Subcutaneous abdominal adipose tissue (tissue), 5 donors: ENCODE measurements at regions not wholly inside any gene's neighbourhood (a gene's known extent, or its start where the extent isn't known, plus 50 kb on each side); places are given as distances from the start of the nearest gene placed in this dataset.
"Not testable (repeated sequence)": the region's sequence is repeated elsewhere in the genome, so short reads cannot be mapped to it uniquely, and the experiment has no call there.

ENCODE experiments used
- H3K27ac ChIP-seq: one replicate; pipeline ENCODE4 v1.7.0; 2013; ENCODE audit warnings: low read depth, mild to moderate bottlenecking, inconsistent platforms, low read length, moderate library complexity
- H3K27me3 ChIP-seq, 5 donors: one replicate each; pipeline ENCODE4 v1.7.0; 2013; ENCODE audit warnings: low read length in 5 of 5, inconsistent platforms in 1 of 5; ENCODE audit not compliant: control insufficient read depth in 5 of 5, insufficient read depth in 4 of 5
- H3K36me3 ChIP-seq, 5 donors: one replicate each; pipeline ENCODE4 v1.7.0; 2013; ENCODE audit warnings: low read length in 5 of 5; ENCODE audit not compliant: control insufficient read depth in 5 of 5, insufficient read depth in 5 of 5
- H3K4me1 ChIP-seq, 5 donors: one replicate each; pipeline ENCODE4 v1.7.0; 2013; ENCODE audit warnings: low read length in 5 of 5, mild to moderate bottlenecking in 3 of 5, moderate library complexity in 1 of 5; ENCODE audit not compliant: control insufficient read depth in 5 of 5, insufficient read depth in 5 of 5
- H3K4me3 ChIP-seq, 5 donors: one replicate each; pipeline ENCODE4 v1.7.0; 2013; ENCODE audit warnings: low read length in 5 of 5, low read depth in 1 of 5
- H3K9ac ChIP-seq, 5 donors: one replicate each; pipeline ENCODE4 v1.7.0; 2013; ENCODE audit warnings: low read length in 5 of 5, mild to moderate bottlenecking in 4 of 5, moderate library complexity in 3 of 5
- H3K9me3 ChIP-seq, 5 donors: one replicate each; pipeline ENCODE4 v1.7.0; 2013; ENCODE audit warnings: low read length in 5 of 5; ENCODE audit not compliant: control insufficient read depth in 5 of 5
- donor health status: healthy.
- donor health status: healthy.
- donor health status: healthy.
- donor health status: healthy.
- donor health status: healthy.

DNA sequence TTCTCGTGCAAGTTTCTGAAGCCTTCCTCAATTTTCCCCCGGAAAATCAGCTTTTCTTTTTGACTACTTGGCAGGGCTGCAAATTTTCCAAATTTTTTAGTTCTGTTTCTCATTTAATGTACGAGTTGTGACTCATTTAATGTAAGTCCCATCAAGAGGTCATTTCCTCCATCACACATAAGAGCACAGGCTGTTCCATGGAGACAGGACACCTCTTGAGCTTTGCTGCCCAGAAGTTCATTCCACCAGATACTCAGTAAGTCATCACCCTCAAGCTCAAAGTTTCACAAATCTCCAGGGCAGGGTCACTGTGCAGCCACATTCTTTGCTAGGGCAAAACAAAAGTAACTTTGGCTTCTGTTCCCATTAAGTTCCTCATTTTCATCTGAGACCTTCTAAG is 101.5 kb upstream of the TEKT4 start:
- no peaks in the 10 kb centered on the region for H3K9me3 ChIP-seq
- no peaks in the 10 kb centered on the region for H3K36me3 ChIP-seq
- H3K9ac ChIP-seq = no peak overlapping the region
- no peaks in the 10 kb centered on the region for H3K4me1 ChIP-seq
- H3K27ac ChIP-seq = no peak overlapping the region
- no peak overlapping the region for H3K4me3 ChIP-seq
- H3K27me3 ChIP-seq = no peaks in the 10 kb centered on the region

DNA sequence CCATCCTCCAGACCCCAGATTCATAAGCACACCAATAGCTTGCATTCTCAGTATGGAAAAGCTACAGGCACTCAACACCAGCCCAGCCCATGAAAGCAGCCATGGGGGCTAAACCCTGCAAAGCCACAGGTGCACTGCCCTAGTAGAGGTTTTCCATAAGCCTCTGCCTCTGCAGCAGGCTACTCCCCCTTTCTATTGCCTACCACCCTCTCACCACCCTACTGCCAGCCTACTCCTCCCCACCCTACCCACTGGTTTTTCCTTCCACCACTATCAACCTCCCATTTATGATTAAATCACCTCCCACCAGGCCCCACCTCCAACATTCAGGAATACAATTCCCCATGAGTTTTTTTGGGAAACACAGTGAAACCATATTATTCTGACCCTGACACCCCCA is 96.4 kb upstream of the TEKT4 start:
- Histone ChIP-seq H3K4me1 (no peaks in the 10 kb centered on the region), H3K27me3 (peaks cover 0 to 5% (median 0%) of the 10 kb centered on the region in 5 donors), H3K27ac (no peak overlapping the region), H3K36me3 (no peaks in the 10 kb centered on the region), H3K4me3 (no peak overlapping the region), H3K9me3 (no peaks in the 10 kb centered on the region), H3K9ac (no peak overlapping the region)

DNA sequence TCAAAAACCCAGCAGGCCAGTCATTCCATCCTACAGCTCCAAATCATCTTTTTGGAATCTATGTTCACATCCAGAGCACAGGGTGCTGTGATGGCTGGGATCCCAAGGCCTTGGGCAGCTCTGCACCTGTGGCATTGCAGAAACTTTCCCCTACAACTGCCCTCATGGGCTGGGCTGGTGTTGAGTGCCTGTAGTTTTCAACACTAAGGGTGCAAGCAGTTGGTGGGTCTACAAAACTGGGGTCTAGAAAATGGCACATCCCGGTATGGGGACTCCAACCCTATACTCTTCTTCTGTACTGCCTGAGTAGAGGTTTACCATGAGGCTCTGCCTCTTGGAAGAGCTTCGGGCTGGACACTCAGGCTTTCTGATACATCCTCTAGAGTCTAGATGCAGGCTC is 95.2 kb upstream of the TEKT4 start:
- Histone ChIP-seq H3K4me3 (no peak overlapping the region), H3K4me1 (no peaks in the 10 kb centered on the region), H3K9me3 (no peaks in the 10 kb centered on the region), H3K9ac (no peak overlapping the region), H3K27me3 (peaks cover 0 to 5% (median 0%) of the 10 kb centered on the region in 5 donors), H3K27ac (no peak overlapping the region), H3K36me3 (no peaks in the 10 kb centered on the region)

DNA sequence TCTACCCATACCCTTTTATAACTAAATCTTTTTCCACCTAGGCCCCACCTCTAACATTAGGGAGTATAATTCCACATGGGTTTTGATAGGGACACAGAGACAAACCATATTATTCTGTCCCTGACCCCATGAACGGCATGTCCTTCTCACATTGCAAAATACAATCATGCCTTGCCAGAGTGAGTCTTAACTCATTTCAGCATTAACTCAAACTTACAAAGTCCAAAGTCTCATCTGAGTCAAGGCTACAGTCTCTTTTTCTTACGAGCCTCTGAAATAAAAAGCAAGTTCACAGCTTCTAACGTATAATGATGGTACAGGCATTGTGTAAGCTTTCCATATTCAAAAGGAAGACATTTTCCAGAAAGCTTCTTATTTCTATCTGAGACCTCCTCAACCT is 86.1 kb upstream of the TEKT4 start:
- H3K27me3 ChIP-seq, H3K27ac ChIP-seq, H3K4me3 ChIP-seq, H3K9me3 ChIP-seq, H3K36me3 ChIP-seq, H3K4me1 ChIP-seq, H3K9ac ChIP-seq: not testable (repeated sequence)

DNA sequence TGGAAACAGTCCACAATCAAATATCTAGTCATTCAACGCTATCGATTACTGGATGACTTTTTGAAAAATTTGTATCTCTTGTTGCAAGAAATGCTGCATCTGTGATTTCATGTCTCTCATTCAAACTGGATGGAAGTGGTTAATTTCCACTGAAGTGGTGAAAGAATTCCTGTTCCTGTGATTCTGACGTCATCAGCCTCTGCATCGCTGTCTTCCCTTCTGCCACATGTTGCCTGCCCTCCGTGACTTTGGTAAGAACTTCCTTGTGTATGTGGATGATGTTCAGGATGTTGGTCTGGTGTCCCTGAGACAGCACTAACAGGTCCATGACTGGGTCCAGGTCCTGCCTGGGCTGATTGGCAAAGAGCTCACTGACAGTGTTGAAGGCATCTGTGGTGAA is 84.8 kb upstream of the TEKT4 start:
- H3K27ac ChIP-seq, H3K27me3 ChIP-seq, H3K4me3 ChIP-seq, H3K9me3 ChIP-seq, H3K36me3 ChIP-seq, H3K4me1 ChIP-seq, H3K9ac ChIP-seq: not testable (repeated sequence)

DNA sequence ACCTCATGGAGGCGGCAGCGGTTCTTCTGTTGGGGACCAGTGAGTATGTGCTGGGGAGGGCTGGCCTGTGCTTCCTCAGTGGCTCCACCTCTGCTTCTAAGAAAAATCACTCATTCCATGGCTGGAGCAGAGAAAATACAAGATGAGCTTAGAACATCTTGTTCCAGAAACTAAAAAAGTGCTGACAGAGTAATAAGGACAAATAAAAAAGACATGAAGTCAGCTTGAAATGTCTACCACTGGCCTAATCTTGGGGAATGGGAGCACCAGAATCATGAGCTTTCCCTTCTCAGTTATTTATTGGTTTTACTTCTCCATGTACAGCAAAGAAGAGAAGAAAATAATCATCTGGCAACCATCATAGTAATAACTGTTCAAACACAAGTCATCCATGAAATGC is 81.1 kb upstream of the TEKT4 start:
- not testable (repeated sequence) for H3K9me3 ChIP-seq, H3K27me3 ChIP-seq, H3K4me3 ChIP-seq, H3K36me3 ChIP-seq, H3K9ac ChIP-seq, H3K27ac ChIP-seq, H3K4me1 ChIP-seq

DNA sequence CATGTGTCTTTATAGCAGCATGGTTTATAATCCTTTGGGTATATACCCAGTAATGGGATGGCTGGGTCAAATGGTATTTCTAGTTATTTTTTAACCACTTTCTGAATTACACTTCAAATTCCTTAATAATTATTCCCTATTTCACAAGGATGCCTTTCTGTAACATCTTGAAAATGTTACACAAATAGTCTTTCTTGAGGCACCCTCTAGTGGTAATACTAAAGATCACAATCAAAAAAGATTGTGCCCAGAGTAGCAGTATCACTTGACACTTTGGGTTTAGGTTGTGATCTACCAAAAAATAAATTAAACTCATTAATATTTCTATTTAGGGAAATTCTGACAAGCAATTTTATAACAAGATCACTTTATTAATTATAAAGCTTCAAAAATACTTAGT is 74.0 kb upstream of the TEKT4 start:
- H3K27ac ChIP-seq, H3K9me3 ChIP-seq, H3K36me3 ChIP-seq, H3K9ac ChIP-seq, H3K4me3 ChIP-seq, H3K4me1 ChIP-seq, H3K27me3 ChIP-seq: not testable (repeated sequence)
